CD14-positive monocyte (primary cell): ENCODE measurements at regions not wholly inside any gene's neighbourhood (a gene's known extent, or its start where the extent isn't known, plus 50 kb on each side); places are given as distances from the start of the nearest gene placed in this dataset.

Experiments
- DNase-seq, 3 donors: peaks; one replicate each; pipeline ENCODE4 v3.0.0-alpha.2; 2011 to 2022
- H2AFZ ChIP-seq: 2 replicates; pipeline ENCODE4 v1.6.0; 2012; ENCODE audit warnings: mild to moderate bottlenecking, low read depth, low read length, inconsistent platforms; ENCODE audit not compliant: insufficient read depth, poor library complexity, severe bottlenecking
- H3K27ac ChIP-seq, 2 donors: 1 replicate in 1 of 2; 2 replicates in 1 of 2; pipeline ENCODE4 v1.5.1; 2012 to 2013; ENCODE audit warnings: low read length in 2 of 2, control low read depth in 1 of 2, inconsistent platforms in 1 of 2, low read depth in 1 of 2, mild to moderate bottlenecking in 1 of 2
- H3K27me3 ChIP-seq, 2 donors: one replicate each; pipeline versions ENCODE4 v1.6.0 to v1.6.1; 2011 to 2013; ENCODE audit warnings: low read length in 2 of 2; ENCODE audit not compliant: control insufficient read depth in 2 of 2, insufficient read depth in 2 of 2
- H3K36me3 ChIP-seq, 2 donors: replicated peaks in 1 of 2; 1 replicate in 1 of 2; 2 replicates in 1 of 2; pipeline versions ENCODE4 v1.5.1 to v1.6.1; 2012 to 2013; ENCODE audit warnings: low read length in 2 of 2, control low read depth in 1 of 2, inconsistent platforms in 1 of 2, mild to moderate bottlenecking in 1 of 2; ENCODE audit not compliant: insufficient read depth in 2 of 2, control insufficient read depth in 1 of 2
- H3K4me1 ChIP-seq, 2 donors: 1 replicate in 1 of 2; 2 replicates in 1 of 2; pipeline versions ENCODE4 v1.5.1 to v1.6.1; 2012 to 2013; ENCODE audit warnings: low read length in 2 of 2, control low read depth in 1 of 2, inconsistent platforms in 1 of 2, mild to moderate bottlenecking in 1 of 2, moderate library complexity in 1 of 2; ENCODE audit not compliant: insufficient read depth in 2 of 2, control insufficient read depth in 1 of 2
- H3K4me2 ChIP-seq: replicated peaks from 2 replicates; pipeline ENCODE3; 2012; ENCODE audit warnings: low read length, moderate library complexity, mild to moderate bottlenecking; ENCODE audit not compliant: poor library complexity, severe bottlenecking; ENCODE audit errors: extremely low read depth
- H3K4me3 ChIP-seq, 3 experiments: fragments of 200-600 bp in 1 of 3; sonication (generic) in 1 of 3; replicated peaks in 1 of 3; 1 replicate in 2 of 3; 2 replicates in 1 of 3; pipeline ENCODE4 v1.5.1; 2011 to 2013; ENCODE audit warnings: low read length in 3 of 3, mild to moderate bottlenecking in 3 of 3, control low read depth in 2 of 3, low read depth in 2 of 3, inconsistent platforms in 1 of 3, moderate library complexity in 1 of 3
- H3K79me2 ChIP-seq: 2 replicates; pipeline ENCODE4 v1.6.0; 2012; ENCODE audit warnings: mild to moderate bottlenecking, control low read depth, inconsistent platforms, low read length, moderate library complexity; ENCODE audit not compliant: insufficient read depth
- H3K9ac ChIP-seq: 2 replicates; pipeline ENCODE4 v1.6.0; 2017; ENCODE audit warnings: low read length, mild to moderate bottlenecking; ENCODE audit not compliant: insufficient read depth, poor library complexity, severe bottlenecking
- H3K9me3 ChIP-seq, 2 donors: replicated peaks in 1 of 2; 1 replicate in 1 of 2; 2 replicates in 1 of 2; pipeline versions ENCODE4 v1.5.1 to v1.6.1; 2012 to 2013; ENCODE audit warnings: low read length in 2 of 2, control low read depth in 1 of 2; ENCODE audit not compliant: control insufficient read depth in 1 of 2, insufficient read depth in 1 of 2
- H4K20me1 ChIP-seq: 2 replicates; pipeline ENCODE4 v1.6.0; 2012; ENCODE audit warnings: mild to moderate bottlenecking, low read length, control low read depth, moderate library complexity; ENCODE audit not compliant: insufficient read depth
- H3K27ac Mint-ChIP-seq, 7 donors: one replicate each; pipeline ENCODE4 v1.8.0; 2020; ENCODE audit warnings: mild to moderate bottlenecking in 7 of 7, mixed read lengths in 7 of 7, moderate library complexity in 6 of 7, inconsistent platforms in 2 of 7
- H3K27me3 Mint-ChIP-seq, 3 donors: one replicate each; pipeline ENCODE4 v1.8.0; 2021 to 2022; ENCODE audit warnings: low read depth in 3 of 3, mild to moderate bottlenecking in 3 of 3, mixed read lengths in 3 of 3, moderate library complexity in 3 of 3, inconsistent platforms in 1 of 3
- H3K36me3 Mint-ChIP-seq, 2 donors: one replicate each; pipeline ENCODE4 v1.8.0; 2020; ENCODE audit warnings: mixed read lengths in 2 of 2, inconsistent platforms in 1 of 2, mild to moderate bottlenecking in 1 of 2
- H3K4me1 Mint-ChIP-seq: one replicate; pipeline ENCODE4 v1.8.0; 2020; ENCODE audit warnings: mild to moderate bottlenecking, mixed read lengths
- H3K4me3 Mint-ChIP-seq, 2 donors: one replicate each; pipeline ENCODE4 v1.8.0; 2020; ENCODE audit warnings: mild to moderate bottlenecking in 2 of 2, mixed read lengths in 2 of 2, moderate library complexity in 1 of 2
- H3K9me3 Mint-ChIP-seq, 7 donors: one replicate each; pipeline ENCODE4 v1.8.0; 2020 to 2022; ENCODE audit warnings: mixed read lengths in 7 of 7, mild to moderate bottlenecking in 6 of 7, moderate library complexity in 6 of 7, inconsistent platforms in 2 of 7
- WGBS: methylation state at CpG from one replicate; pipeline ENCODE4 v1.1.5; 2013; ENCODE audit warnings: missing lambda C conversion rate; ENCODE audit not compliant: insufficient coverage; 5-methylcytosine and 5-hydroxymethylcytosine counted together
- intact Hi-C, 2 donors: fragments of 100-400 bp; cut with micrococcal nuclease; formaldehyde crosslinking; loops; one replicate each; pipeline versions ENCODE4 v1.15.0 to v1.15.1; 2023
- TF ChIP-seq, protein P1 (sequence below): fragments of 200-600 bp; IDR thresholded peaks from one replicate; pipeline ENCODE4 v1.8.0; 2022; ENCODE audit warnings: antibody characterized with exemption, mild to moderate bottlenecking

DNA sequence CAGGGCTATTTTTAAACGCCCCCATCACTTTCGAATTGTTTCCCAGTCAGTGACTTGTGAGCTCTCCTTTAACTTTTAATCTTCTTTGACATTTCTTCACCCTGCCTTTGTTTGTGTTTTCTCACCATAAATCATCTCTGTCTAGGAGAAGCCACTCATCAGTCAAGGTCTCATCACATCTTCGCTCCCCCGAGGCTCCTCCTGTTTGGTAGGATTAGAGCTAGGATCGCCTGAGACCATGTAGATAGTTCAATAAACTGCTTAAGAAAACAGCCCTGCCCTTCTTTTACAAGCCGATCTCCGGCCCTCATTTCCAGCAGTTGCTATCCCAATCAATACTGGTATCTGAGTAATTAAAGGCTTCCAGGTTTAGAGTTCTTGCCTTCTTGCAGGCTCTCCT lies 472.8 kb upstream of the ADARB2 start:
- no peaks in the 10 kb centered on the region for H3K4me1 ChIP-seq
- peaks cover 3 to 20% (median 7%) of the 10 kb centered on the region in 7 donors for H3K9me3 Mint-ChIP-seq
- H3K4me2 ChIP-seq: no peak overlapping the region
- no peaks in the 10 kb centered on the region for H3K4me1 Mint-ChIP-seq
- no peak overlapping the region for H3K4me3 Mint-ChIP-seq
- H3K27me3 Mint-ChIP-seq: peaks cover 0 to 2% (median 0%) of the 10 kb centered on the region in 3 donors
- H3K9ac ChIP-seq: no peak overlapping the region
- H3K27me3 ChIP-seq: no peaks in the 10 kb centered on the region
- no peak overlapping the region for H3K4me3 ChIP-seq
- no peaks in the 10 kb centered on the region for H3K36me3 ChIP-seq
- no peaks in the 10 kb centered on the region for H3K79me2 ChIP-seq
- no peaks in the 10 kb centered on the region for H4K20me1 ChIP-seq
- H3K36me3 Mint-ChIP-seq: no peaks in the 10 kb centered on the region
- no peak overlapping the region for H2AFZ ChIP-seq
- no peak for DNase-seq
- intact Hi-C loops: no loop called here
- TF ChIP-seq, protein P1, sequence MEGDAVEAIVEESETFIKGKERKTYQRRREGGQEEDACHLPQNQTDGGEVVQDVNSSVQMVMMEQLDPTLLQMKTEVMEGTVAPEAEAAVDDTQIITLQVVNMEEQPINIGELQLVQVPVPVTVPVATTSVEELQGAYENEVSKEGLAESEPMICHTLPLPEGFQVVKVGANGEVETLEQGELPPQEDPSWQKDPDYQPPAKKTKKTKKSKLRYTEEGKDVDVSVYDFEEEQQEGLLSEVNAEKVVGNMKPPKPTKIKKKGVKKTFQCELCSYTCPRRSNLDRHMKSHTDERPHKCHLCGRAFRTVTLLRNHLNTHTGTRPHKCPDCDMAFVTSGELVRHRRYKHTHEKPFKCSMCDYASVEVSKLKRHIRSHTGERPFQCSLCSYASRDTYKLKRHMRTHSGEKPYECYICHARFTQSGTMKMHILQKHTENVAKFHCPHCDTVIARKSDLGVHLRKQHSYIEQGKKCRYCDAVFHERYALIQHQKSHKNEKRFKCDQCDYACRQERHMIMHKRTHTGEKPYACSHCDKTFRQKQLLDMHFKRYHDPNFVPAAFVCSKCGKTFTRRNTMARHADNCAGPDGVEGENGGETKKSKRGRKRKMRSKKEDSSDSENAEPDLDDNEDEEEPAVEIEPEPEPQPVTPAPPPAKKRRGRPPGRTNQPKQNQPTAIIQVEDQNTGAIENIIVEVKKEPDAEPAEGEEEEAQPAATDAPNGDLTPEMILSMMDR: no peak
- WGBS: 83% methylated on average over 1 of the region's 7 CpGs
- no peak overlapping the region for H3K27ac Mint-ChIP-seq
- H3K27ac ChIP-seq: no peak overlapping the region
- peaks cover 5 to 16% of the 10 kb centered on the region in 2 donors for H3K9me3 ChIP-seq

DNA sequence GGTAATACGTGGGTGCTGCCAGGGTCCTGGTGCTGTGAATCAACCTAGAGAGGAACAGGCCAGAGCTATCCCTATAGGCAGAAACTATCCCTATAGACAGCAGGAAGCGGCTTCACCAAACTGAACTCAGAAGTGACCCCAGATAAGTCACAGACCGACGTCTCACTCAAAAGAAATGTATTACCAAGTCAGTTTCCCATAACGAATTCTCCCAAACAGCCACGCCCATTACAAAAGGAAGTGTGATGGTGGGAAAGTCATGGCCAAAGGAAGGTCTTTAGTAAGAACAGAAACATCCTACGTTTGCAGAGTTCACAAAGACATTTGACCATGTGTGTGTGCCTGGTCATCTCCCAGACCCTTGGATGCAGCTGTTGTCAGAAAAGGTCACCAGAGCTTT lies 470.8 kb upstream of the ADARB2 start:
- Mint-ChIP-seq H3K4me3 (no peak overlapping the region), H3K4me1 (no peaks in the 10 kb centered on the region), H3K9me3 (peaks cover 3 to 13% (median 7%) of the 10 kb centered on the region in 7 donors)

More for the DNA sequence above, 470.8 kb upstream of the ADARB2 start:
- intact Hi-C loops: no loop called here
- Histone ChIP-seq H3K9ac (no peak overlapping the region), H3K9me3 (peaks cover 5 to 14% of the 10 kb centered on the region in 2 donors), H3K4me2 (no peak overlapping the region), H3K79me2 (no peaks in the 10 kb centered on the region), H3K27me3 (no peaks in the 10 kb centered on the region), H2AFZ (no peak overlapping the region), H3K4me1 (no peaks in the 10 kb centered on the region), H4K20me1 (no peaks in the 10 kb centered on the region), H3K4me3 (no peak overlapping the region), H3K36me3 (no peaks in the 10 kb centered on the region), H3K27ac (no peak overlapping the region)
- Mint-ChIP-seq H3K27ac (no peak overlapping the region), H3K27me3 (no peaks in the 10 kb centered on the region), H3K36me3 (no peaks in the 10 kb centered on the region)
- TF ChIP-seq, protein P1: no peak
- WGBS: 84% methylated on average over 4 of the region's 7 CpGs
- no peak for DNase-seq
